Hematopoietic multipotent progenitor cell treated with erythropoietin and hydrocortisone succinate and interleukin-3 and kit ligand, for 6 days (in vitro differentiated cells): ENCODE measurements at regions not wholly inside any gene's neighbourhood (a gene's known extent, or its start where the extent isn't known, plus 50 kb on each side); places are given as distances from the start of the nearest gene placed in this dataset.
A peak's percentile ranks its signal among the peaks of the same experiment; 100 is the strongest.

Source experiments
- DNase-seq: peaks from one replicate; pipeline ENCODE4 v3.0.0-alpha.2; 2015

GRCh38 chr1:168875831-168876230 lies 146.8 kb upstream of the DPT start:
- no peak for DNase-seq

GRCh38 chr1:168876830-168877229 lies 147.8 kb upstream of the DPT start:
- no peak for DNase-seq

- peak; percentile 26 for DNase-seq
Measured at GRCh38 chr1:168879896-168880734, 151.1 kb upstream of the DPT start.

- no peak for DNase-seq
Measured at GRCh38 chr1:168881656-168882260, 152.8 kb upstream of the DPT start.

- no peak for DNase-seq
Measured at GRCh38 chr1:168887381-168887780, 158.4 kb upstream of the DPT start.

GRCh38 chr1:168888418-168888817 lies 159.4 kb upstream of the DPT start:
- no peak for DNase-seq

GRCh38 chr1:168892931-168893330 lies 163.9 kb upstream of the DPT start:
- no peak for DNase-seq

GRCh38 chr1:168893359-168893801 lies 164.4 kb upstream of the DPT start:
- no peak for DNase-seq

- DNase-seq = no peak
Measured at GRCh38 chr1:168894397-168894903, 165.4 kb upstream of the DPT start.

GRCh38 chr1:168897249-168897648 lies 168.2 kb upstream of the DPT start:
- DNase-seq = no peak

- no peak for DNase-seq
Measured at GRCh38 chr1:168903237-168903830, 174.3 kb upstream of the DPT start.

- DNase-seq = no peak
Measured at GRCh38 chr1:168905633-168906032, 176.6 kb upstream of the DPT start.

- DNase-seq = no peak
Measured at GRCh38 chr1:168906367-168906766, 177.4 kb upstream of the DPT start.

- no peak for DNase-seq
Measured at GRCh38 chr1:168907053-168907452, 178.0 kb upstream of the DPT start.

- DNase-seq = no peak
Measured at GRCh38 chr1:168907786-168908348, 178.9 kb upstream of the DPT start.

- no peak for DNase-seq
Measured at GRCh38 chr1:168910403-168910802, 181.4 kb upstream of the DPT start.

GRCh38 chr1:168911370-168911769 lies 182.4 kb upstream of the DPT start:
- no peak for DNase-seq

GRCh38 chr1:168913711-168914463 lies 184.9 kb upstream of the DPT start:
- DNase-seq = no peak

- DNase-seq = no peak
Measured at GRCh38 chr1:168917309-168917708, 188.3 kb upstream of the DPT start.

- no peak for DNase-seq
Measured at GRCh38 chr1:168917796-168918195, 188.7 kb upstream of the ATP1B1 start.

GRCh38 chr1:168918860-168919741 lies 187.4 kb upstream of the ATP1B1 start:
- no peak for DNase-seq
